ENCODE measurements at regions not wholly inside any gene's neighbourhood (a gene's known extent, or its start where the extent isn't known, plus 50 kb on each side); places are given as distances from the start of the nearest gene placed in this dataset.

DNA sequence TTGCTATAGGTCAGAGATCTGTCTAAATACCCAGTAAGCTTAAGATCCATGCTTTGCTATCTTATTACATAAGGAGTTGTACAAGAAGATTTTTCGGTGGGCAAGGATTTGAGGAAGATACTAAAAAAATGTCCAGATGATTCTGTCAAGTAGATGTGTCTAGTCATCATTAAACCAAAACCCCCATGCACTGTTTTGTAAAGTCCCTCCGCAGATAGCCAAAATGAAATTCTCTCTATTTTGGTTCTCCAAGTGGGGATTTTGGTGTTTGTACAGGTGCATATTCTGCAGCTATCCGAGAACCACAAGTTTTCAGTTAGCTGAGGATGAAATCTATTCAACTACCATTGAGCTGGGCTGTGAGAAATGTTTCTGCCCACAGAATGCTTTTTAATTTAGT, 994.8 kb downstream of the NLGN4X start:
- DNase-seq, result no peak
- no peaks in the 10 kb centered on the region for H3K9me3 ChIP-seq (ENCODE audit: control insufficient read depth, low read length)
- H3K4me1 ChIP-seq (ENCODE audit: control insufficient read depth in 1 of 2, insufficient read depth in 2 of 2, low read length in 2 of 2), result no peaks in the 10 kb centered on the region
- H3K4me3 ChIP-seq (ENCODE audit: low read length in 2 of 2), result no peak overlapping the region
- no peaks in the 10 kb centered on the region for H3K27me3 ChIP-seq (ENCODE audit: control insufficient read depth in 1 of 2, insufficient read depth in 2 of 2, low read length in 1 of 2)
- 85 to 93% methylated on average over 3 of the region's 3 CpGs for WGBS, 2 donors
- no peak for ATAC-seq (ENCODE audit: low FRiP score)
- H3K36me3 ChIP-seq (ENCODE audit: control insufficient read depth in 1 of 2, insufficient read depth in 2 of 2, low read length in 1 of 2), result no peaks in the 10 kb centered on the region
- intact Hi-C loops (cut with DNase I), result no loop called here
- no peak overlapping the region for H3K27ac ChIP-seq (ENCODE audit: low read depth in 1 of 2, low read length in 2 of 2)

DNA sequence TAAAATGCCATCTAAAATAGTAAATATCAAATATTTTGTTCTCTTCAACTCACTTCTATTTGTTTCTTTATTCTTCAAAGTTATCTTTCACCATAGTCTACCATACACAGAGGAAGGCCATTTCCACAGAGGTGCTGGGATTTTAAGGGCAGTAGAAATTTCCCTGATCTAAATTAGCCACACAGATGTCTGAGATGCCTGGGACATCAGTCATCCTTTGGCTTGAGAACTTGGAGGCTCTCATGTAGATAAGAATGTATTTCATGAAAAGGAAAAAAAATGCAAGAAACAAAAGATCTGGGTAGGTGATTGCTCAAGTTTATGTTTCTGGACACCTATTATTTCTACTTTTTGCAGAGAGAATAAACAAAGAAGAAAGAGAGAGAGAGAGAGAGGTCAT, 1008.2 kb downstream of the NLGN4X start:
- H3K36me3 ChIP-seq (ENCODE audit: control insufficient read depth in 1 of 2, insufficient read depth in 2 of 2, low read length in 1 of 2), result no peaks in the 10 kb centered on the region
- no peak overlapping the region for H3K4me3 ChIP-seq (ENCODE audit: low read length in 2 of 2)
- intact Hi-C loops (cut with DNase I), result no loop called here
- DNase-seq, result no peak
- H3K27me3 ChIP-seq (ENCODE audit: control insufficient read depth in 1 of 2, insufficient read depth in 2 of 2, low read length in 1 of 2), result no peaks in the 10 kb centered on the region
- no peak overlapping the region for H3K27ac ChIP-seq (ENCODE audit: low read depth in 1 of 2, low read length in 2 of 2)
- H3K9me3 ChIP-seq (ENCODE audit: control insufficient read depth, low read length), result no peaks in the 10 kb centered on the region
- no peak for ATAC-seq (ENCODE audit: low FRiP score)
- H3K4me1 ChIP-seq (ENCODE audit: control insufficient read depth in 1 of 2, insufficient read depth in 2 of 2, low read length in 2 of 2), result no peaks in the 10 kb centered on the region

DNA sequence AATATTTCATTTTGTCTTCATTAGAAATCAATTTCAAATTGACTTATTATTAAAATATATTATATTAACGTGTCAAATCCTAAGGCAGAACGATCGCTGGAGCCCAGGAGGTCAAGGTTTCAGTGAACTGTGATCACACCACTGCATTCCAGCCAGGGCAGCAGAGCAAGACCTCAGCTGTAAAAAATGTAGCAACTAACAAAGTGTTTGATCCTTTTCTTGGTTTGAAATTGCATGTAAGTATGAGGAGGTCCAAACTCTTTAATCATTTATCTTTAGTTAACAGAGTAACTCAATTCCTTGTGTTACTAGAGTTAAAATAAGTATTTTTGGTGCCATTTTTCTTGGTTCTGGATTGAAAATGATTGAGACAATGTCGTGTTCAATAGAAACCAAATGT, 1033.9 kb downstream of the NLGN4X start:
- ATAC-seq (ENCODE audit: low FRiP score) (no peak), DNase-seq (no peak)
- Histone ChIP-seq H3K4me1 (ENCODE audit: control insufficient read depth in 1 of 2, insufficient read depth in 2 of 2, low read length in 2 of 2) (no peaks in the 10 kb centered on the region), H3K4me3 (ENCODE audit: low read length in 2 of 2) (no peak overlapping the region), H3K9me3 (ENCODE audit: control insufficient read depth, low read length) (no peaks in the 10 kb centered on the region), H3K27ac (ENCODE audit: low read depth in 1 of 2, low read length in 2 of 2) (no peak overlapping the region), H3K27me3 (ENCODE audit: control insufficient read depth in 1 of 2, insufficient read depth in 2 of 2, low read length in 1 of 2) (no peaks in the 10 kb centered on the region), H3K36me3 (ENCODE audit: control insufficient read depth in 1 of 2, insufficient read depth in 2 of 2, low read length in 1 of 2) (no peaks in the 10 kb centered on the region)
- intact Hi-C loops (cut with DNase I), result no loop called here
- WGBS, 2 donors, result 18 to 39% methylated on average over 4 of the region's 4 CpGs

DNA sequence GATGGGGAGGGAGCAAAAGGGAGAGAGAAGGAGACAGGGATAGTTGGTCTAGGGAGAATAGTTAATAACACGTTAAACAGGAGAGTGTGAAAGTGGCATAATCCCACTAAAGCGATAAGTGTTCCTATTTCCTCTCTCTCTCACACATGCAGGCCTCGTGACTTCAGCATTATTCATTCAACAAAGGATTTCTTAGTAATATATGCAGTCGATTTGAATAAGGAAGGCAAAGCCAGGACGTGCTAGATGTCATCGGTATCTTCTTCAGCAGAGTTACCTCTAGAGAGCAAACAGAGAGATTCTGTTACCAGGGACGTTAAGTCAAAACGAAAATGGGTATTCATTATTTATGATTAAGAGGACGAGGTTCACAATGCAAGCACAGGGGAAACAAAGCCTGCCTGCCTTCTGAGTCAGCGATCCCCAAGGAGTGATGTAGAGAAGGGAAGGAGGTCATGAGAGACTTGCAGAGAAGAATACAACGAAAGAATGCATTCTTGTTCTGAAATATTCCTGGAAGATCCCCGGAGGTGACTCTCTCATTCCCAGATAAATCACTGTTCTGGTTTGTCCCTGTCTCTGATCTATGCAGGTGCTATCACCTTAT, 1048.4 kb downstream of the NLGN4X start:
- H3K4me1 ChIP-seq (ENCODE audit: control insufficient read depth in 1 of 2, insufficient read depth in 2 of 2, low read length in 2 of 2), result no peaks in the 10 kb centered on the region
- no peaks in the 10 kb centered on the region for H3K9me3 ChIP-seq (ENCODE audit: control insufficient read depth, low read length)
- H3K27ac ChIP-seq (ENCODE audit: low read depth in 1 of 2, low read length in 2 of 2), result no peak overlapping the region
- no peak for ATAC-seq (ENCODE audit: low FRiP score)
- no peak overlapping the region for H3K4me3 ChIP-seq (ENCODE audit: low read length in 2 of 2)
- DNase-seq, result no peak
- 57 to 58% methylated on average over 12 of the region's 12 CpGs for WGBS, 2 donors
- intact Hi-C loops (cut with DNase I), result no loop called here
- no peaks in the 10 kb centered on the region for H3K36me3 ChIP-seq (ENCODE audit: control insufficient read depth in 1 of 2, insufficient read depth in 2 of 2, low read length in 1 of 2)
- no peaks in the 10 kb centered on the region for H3K27me3 ChIP-seq (ENCODE audit: control insufficient read depth in 1 of 2, insufficient read depth in 2 of 2, low read length in 1 of 2)

DNA sequence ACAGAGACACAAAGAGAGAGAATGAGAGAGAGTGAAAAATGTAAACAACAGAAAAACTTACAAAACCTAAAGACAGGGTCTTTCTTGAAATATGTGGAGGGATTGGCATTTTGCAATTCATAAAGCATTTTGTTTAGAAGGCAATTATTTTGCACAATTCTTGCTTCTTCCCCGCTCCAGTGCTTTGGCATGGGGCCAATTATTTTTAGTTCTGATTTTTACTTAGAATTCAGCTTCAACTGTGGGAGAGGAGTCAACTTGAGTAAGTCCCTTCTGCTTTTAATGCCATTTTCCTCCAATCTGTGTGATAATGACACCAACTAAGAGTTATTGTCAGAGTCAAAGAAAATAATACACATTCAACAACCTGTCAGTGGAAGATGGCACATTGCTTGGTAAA, 1051.9 kb downstream of the NLGN4X start:
- H3K9me3 ChIP-seq (ENCODE audit: control insufficient read depth, low read length), result no peaks in the 10 kb centered on the region
- intact Hi-C loops (cut with DNase I), result no loop called here
- ATAC-seq (ENCODE audit: low FRiP score) (no peak), DNase-seq (no peak)
- no peak overlapping the region for H3K4me3 ChIP-seq (ENCODE audit: low read length in 2 of 2)
- H3K4me1 ChIP-seq (ENCODE audit: control insufficient read depth in 1 of 2, insufficient read depth in 2 of 2, low read length in 2 of 2), result no peaks in the 10 kb centered on the region
- no peaks in the 10 kb centered on the region for H3K27me3 ChIP-seq (ENCODE audit: control insufficient read depth in 1 of 2, insufficient read depth in 2 of 2, low read length in 1 of 2)
- 35 to 37% methylated on average over 1 of the region's 1 CpG for whole genome bisulfite sequencing, 2 donors
- no peaks in the 10 kb centered on the region for H3K36me3 ChIP-seq (ENCODE audit: control insufficient read depth in 1 of 2, insufficient read depth in 2 of 2, low read length in 1 of 2)
- H3K27ac ChIP-seq (ENCODE audit: low read depth in 1 of 2, low read length in 2 of 2), result no peak overlapping the region

DNA sequence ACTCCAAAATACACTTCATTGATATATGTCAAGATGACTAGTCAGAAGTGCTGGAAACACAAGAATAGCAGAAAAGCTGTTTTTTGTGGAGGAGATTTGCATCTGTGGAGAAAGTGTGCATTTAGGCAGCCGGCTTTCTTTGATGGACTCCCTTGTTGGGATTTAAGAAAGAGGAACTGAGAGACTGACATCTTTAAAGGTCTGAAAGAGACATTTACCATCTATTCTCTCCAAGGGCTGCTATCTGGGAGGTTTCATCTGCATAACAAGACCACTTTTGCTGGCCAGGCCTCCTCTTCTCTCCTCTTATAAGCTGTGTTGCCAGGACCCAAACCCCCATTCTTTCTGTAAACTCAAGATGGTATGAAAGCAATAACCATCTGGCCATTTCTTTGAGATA, 1065.0 kb downstream of the NLGN4X start:
- no peaks in the 10 kb centered on the region for H3K36me3 ChIP-seq (ENCODE audit: control insufficient read depth in 1 of 2, insufficient read depth in 2 of 2, low read length in 1 of 2)
- no peak overlapping the region for H3K27ac ChIP-seq (ENCODE audit: low read depth in 1 of 2, low read length in 2 of 2)
- intact Hi-C loops (cut with DNase I), result no loop called here
- no peak overlapping the region for H3K4me3 ChIP-seq (ENCODE audit: low read length in 2 of 2)
- no peaks in the 10 kb centered on the region for H3K27me3 ChIP-seq (ENCODE audit: control insufficient read depth in 1 of 2, insufficient read depth in 2 of 2, low read length in 1 of 2)
- 86 to 91% methylated on average over 1 of the region's 1 CpG for WGBS, 2 donors
- no peak for ATAC-seq (ENCODE audit: low FRiP score)
- no peak for DNase-seq
- H3K4me1 ChIP-seq (ENCODE audit: control insufficient read depth in 1 of 2, insufficient read depth in 2 of 2, low read length in 2 of 2), result no peaks in the 10 kb centered on the region
- no peaks in the 10 kb centered on the region for H3K9me3 ChIP-seq (ENCODE audit: control insufficient read depth, low read length)

DNA sequence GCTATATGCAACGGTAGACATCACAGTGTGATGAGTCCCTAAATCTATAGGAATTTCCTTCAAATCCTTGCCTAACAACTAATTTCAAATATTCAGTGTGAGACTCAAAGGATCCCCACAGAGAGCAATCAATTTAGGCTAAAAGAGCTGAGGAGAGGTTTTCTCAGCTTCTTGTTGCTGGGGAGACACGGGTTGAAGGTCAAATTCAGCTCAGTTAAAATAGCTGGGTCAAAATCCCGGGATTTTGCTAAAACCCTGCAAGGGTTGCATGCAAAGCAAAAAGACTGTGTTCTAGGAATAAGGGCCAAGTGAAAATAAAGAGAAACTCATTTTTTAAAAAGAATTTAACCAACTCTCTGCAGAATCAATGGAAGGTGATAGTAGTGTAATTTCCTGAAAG, 1073.4 kb downstream of the NLGN4X start:
- Histone ChIP-seq H3K9me3 (ENCODE audit: control insufficient read depth, low read length) (no peaks in the 10 kb centered on the region), H3K27me3 (ENCODE audit: control insufficient read depth in 1 of 2, insufficient read depth in 2 of 2, low read length in 1 of 2) (no peaks in the 10 kb centered on the region), H3K36me3 (ENCODE audit: control insufficient read depth in 1 of 2, insufficient read depth in 2 of 2, low read length in 1 of 2) (no peaks in the 10 kb centered on the region), H3K27ac (ENCODE audit: low read depth in 1 of 2, low read length in 2 of 2) (no peak overlapping the region), H3K4me1 (ENCODE audit: control insufficient read depth in 1 of 2, insufficient read depth in 2 of 2, low read length in 2 of 2) (no peaks in the 10 kb centered on the region), H3K4me3 (ENCODE audit: low read length in 2 of 2) (no peak overlapping the region)
- DNase-seq (no peak), ATAC-seq (ENCODE audit: low FRiP score) (no peak)
- intact Hi-C loops (cut with DNase I), result no loop called here
- 10 to 21% methylated on average over 3 of the region's 3 CpGs for WGBS, 2 donors

DNA sequence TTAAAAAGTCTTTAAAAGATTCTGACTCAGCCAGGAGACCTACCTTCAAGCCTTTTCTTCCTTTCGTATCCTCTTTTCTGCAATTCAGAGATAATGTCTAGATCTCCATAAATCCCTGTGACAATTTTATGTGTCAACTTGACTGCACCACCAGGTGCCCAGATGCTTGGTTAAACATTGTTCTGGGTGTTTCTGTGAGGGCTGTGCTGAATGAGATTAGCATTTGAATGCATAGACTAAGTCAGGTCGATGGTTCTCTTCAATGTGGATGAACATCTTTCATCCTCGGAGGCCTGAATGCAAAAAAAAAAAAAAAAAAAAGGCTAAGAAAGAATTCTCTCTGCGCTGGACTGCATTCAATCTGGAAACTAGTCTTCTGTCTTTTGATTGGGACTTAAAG, 1082.7 kb downstream of the NLGN4X start:
- ATAC-seq (ENCODE audit: low FRiP score), result no peak
- H3K4me3 ChIP-seq (ENCODE audit: low read length in 2 of 2), result no peak overlapping the region
- no peaks in the 10 kb centered on the region for H3K27me3 ChIP-seq (ENCODE audit: control insufficient read depth in 1 of 2, insufficient read depth in 2 of 2, low read length in 1 of 2)
- H3K4me1 ChIP-seq (ENCODE audit: control insufficient read depth in 1 of 2, insufficient read depth in 2 of 2, low read length in 2 of 2), result no peaks in the 10 kb centered on the region
- H3K27ac ChIP-seq (ENCODE audit: low read depth in 1 of 2, low read length in 2 of 2), result no peak overlapping the region
- no peaks in the 10 kb centered on the region for H3K36me3 ChIP-seq (ENCODE audit: control insufficient read depth in 1 of 2, insufficient read depth in 2 of 2, low read length in 1 of 2)
- no peak for DNase-seq
- intact Hi-C loops (cut with DNase I), result no loop called here
- H3K9me3 ChIP-seq (ENCODE audit: control insufficient read depth, low read length), result no peaks in the 10 kb centered on the region
- WGBS, 2 donors, result 73 to 75% methylated on average over 4 of the region's 4 CpGs

DNA sequence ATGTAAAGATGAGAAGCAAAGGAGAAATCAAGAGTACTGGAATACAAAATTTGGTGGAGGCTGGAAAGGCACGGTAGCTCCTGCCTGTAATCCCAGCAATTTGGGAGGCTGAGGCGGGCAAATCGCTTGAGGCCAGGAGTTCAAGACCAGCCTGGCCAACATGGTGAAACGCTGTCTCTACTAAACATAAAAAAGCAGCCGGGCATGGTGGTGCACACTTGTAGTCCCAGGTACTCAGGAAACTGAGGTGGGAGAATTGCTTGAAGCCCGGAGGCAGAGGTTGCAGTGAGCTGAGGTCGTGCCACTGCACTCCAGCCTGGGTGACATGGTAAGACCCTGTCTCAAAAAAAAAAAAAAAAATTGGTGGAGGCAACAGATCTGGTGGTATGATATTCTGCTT, 1086.0 kb downstream of the NLGN4X start:
- H3K9me3 ChIP-seq (ENCODE audit: control insufficient read depth, low read length), result no peaks in the 10 kb centered on the region
- H3K27me3 ChIP-seq (ENCODE audit: control insufficient read depth in 1 of 2, insufficient read depth in 2 of 2, low read length in 1 of 2), result no peaks in the 10 kb centered on the region
- no peak overlapping the region for H3K4me3 ChIP-seq (ENCODE audit: low read length in 2 of 2)
- ATAC-seq (ENCODE audit: low FRiP score), result no peak
- no peak overlapping the region for H3K27ac ChIP-seq (ENCODE audit: low read depth in 1 of 2, low read length in 2 of 2)
- no peaks in the 10 kb centered on the region for H3K4me1 ChIP-seq (ENCODE audit: control insufficient read depth in 1 of 2, insufficient read depth in 2 of 2, low read length in 2 of 2)
- WGBS, 2 donors, result 92 to 98% methylated on average over 7 of the region's 7 CpGs
- H3K36me3 ChIP-seq (ENCODE audit: control insufficient read depth in 1 of 2, insufficient read depth in 2 of 2, low read length in 1 of 2), result no peaks in the 10 kb centered on the region
- no peak for DNase-seq
- intact Hi-C loops (cut with DNase I), result no loop called here
